Upper lobe of right lung (tissue), 1 donor: ENCODE measurements at regions not wholly inside any gene's neighbourhood (a gene's known extent, or its start where the extent isn't known, plus 50 kb on each side); places are given as distances from the start of the nearest gene placed in this dataset.

Source experiments
- ATAC-seq: fragments of 200-7000 bp; cut with Tn5 transposase; one replicate; pipeline ENCODE4 v1.9.1; 2020; ENCODE audit warnings: mild to moderate bottlenecking, moderate library complexity
- DNase-seq: peaks from one replicate; pipeline ENCODE4 v3.0.0-alpha.2; 2020
- H3K27ac ChIP-seq: fragments of 200-600 bp; one replicate; pipeline ENCODE4 v1.8.0; 2022
- H3K27me3 ChIP-seq: fragments of 200-600 bp; one replicate; pipeline ENCODE4 v1.8.0; 2022; ENCODE audit warnings: mild to moderate bottlenecking
- H3K36me3 ChIP-seq: fragments of 200-600 bp; one replicate; pipeline ENCODE4 v1.8.0; 2022
- H3K4me1 ChIP-seq: fragments of 200-600 bp; one replicate; pipeline ENCODE4 v1.8.0; 2022
- H3K4me3 ChIP-seq: fragments of 200-600 bp; one replicate; pipeline ENCODE4 v1.8.0; 2022; ENCODE audit warnings: mild to moderate bottlenecking
- H3K9me3 ChIP-seq: fragments of 200-600 bp; one replicate; pipeline ENCODE4 v1.8.0; 2022
- CTCF ChIP-seq: fragments of 200-600 bp; IDR thresholded peaks from one replicate; pipeline ENCODE4 v1.8.0; 2022; ENCODE audit warnings: antibody characterized with exemption
- intact Hi-C: fragments of 100-400 bp; cut with DNase I; formaldehyde crosslinking; loops from one replicate; pipeline ENCODE4 v1.11.0; 2022
- donor health status: DM: no; HTN: yes; CAD: no; lungs with severe emphysema.

DNA sequence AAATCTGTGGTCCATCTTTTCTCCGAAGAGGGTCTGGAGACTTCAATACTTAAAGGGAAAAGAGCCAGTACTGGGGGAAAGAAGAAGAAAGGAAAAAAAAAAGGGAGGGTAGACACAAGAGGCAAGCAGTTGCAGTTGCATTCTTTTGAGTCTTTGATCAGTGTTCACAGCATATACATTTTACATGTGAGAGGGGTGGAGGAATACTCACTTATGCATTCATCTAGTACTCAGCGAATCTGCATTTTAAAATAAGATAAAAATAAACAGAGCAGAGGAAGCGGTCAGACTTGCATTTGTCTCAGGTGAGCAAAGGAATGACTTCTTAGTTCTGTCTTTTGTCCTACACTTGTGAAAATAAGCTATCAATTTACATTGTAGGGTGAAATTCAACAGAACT lies 275.6 kb downstream of the SLC7A11 start:
- no peak for TF ChIP-seq CTCF
- DNase-seq (no peak), ATAC-seq (no peak)
- intact Hi-C loops: no loop called here
- Histone ChIP-seq H3K36me3 (no peaks in the 10 kb centered on the region), H3K9me3 (no peaks in the 10 kb centered on the region), H3K4me3 (no peak overlapping the region), H3K27ac (no peak overlapping the region), H3K27me3 (no peaks in the 10 kb centered on the region), H3K4me1 (peaks cover 4% of the 10 kb centered on the region)

- peak; percentile 86 for ATAC-seq
Measured at GRCh38 chr4:137961051-137961438, 281.1 kb downstream of the SLC7A11 start.

DNA sequence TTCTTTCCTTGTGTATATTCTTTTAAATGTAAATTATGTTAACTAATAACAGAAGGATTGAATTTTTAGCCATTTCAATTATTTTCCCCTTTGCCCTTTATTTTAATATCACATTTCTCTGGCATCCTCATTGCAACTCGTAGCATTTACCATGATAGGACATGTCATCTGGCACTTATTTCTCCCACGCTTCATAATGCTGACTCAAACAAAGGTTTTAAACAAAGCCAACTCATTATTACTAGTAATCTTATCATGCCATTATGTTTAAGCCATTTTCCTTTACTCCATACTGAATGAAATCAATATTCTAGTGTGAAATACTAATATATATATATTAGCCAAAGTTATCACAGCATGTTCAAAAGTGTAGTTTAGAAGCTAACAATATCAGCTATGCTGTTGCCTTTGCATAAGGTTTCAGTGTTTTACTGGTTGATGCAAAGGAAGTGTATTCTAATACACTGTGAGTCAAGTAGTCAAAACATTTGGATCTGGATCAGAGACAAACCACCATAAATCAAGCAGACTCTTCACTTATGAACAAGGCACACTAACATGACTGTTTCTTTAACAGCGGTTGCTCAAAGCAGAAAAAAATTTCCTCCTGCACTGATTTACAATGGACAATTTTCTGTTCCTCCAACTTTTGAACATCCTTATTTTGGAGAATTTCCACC lies 281.6 kb downstream of the SLC7A11 start:
- H3K27ac ChIP-seq: no peak overlapping the region
- ATAC-seq: no peak
- TF ChIP-seq CTCF: no peak

More at GRCh38 chr4:137961051-137961438, 281.1 kb downstream of the SLC7A11 start:
- no peak for TF ChIP-seq CTCF
- Histone ChIP-seq H3K9me3 (no peaks in the 10 kb centered on the region), H3K27ac (no peak overlapping the region), H3K4me3 (no peak overlapping the region), H3K36me3 (no peaks in the 10 kb centered on the region), H3K27me3 (no peaks in the 10 kb centered on the region), H3K4me1 (peaks cover 12% of the 10 kb centered on the region)
- intact Hi-C loops: no loop called here
- DNase-seq: no peak

GRCh38 chr4:137957806-137958205 lies 284.3 kb downstream of the SLC7A11 start:
- no peak for ATAC-seq
- Histone ChIP-seq H3K36me3 (no peaks in the 10 kb centered on the region), H3K27ac (no peak overlapping the region), H3K9me3 (no peaks in the 10 kb centered on the region), H3K4me3 (no peak overlapping the region), H3K27me3 (no peaks in the 10 kb centered on the region), H3K4me1 (peaks cover 12% of the 10 kb centered on the region)
- TF ChIP-seq CTCF: no peak
- intact Hi-C loops: no loop called here
- no peak for DNase-seq

More for the DNA sequence above, 281.6 kb downstream of the SLC7A11 start:
- intact Hi-C loops: no loop called here
- H3K27me3 ChIP-seq: no peaks in the 10 kb centered on the region
- H3K4me3 ChIP-seq: no peak overlapping the region
- no peak for DNase-seq
- no peaks in the 10 kb centered on the region for H3K36me3 ChIP-seq
- H3K4me1 ChIP-seq: peaks cover 12% of the 10 kb centered on the region
- no peaks in the 10 kb centered on the region for H3K9me3 ChIP-seq

DNA sequence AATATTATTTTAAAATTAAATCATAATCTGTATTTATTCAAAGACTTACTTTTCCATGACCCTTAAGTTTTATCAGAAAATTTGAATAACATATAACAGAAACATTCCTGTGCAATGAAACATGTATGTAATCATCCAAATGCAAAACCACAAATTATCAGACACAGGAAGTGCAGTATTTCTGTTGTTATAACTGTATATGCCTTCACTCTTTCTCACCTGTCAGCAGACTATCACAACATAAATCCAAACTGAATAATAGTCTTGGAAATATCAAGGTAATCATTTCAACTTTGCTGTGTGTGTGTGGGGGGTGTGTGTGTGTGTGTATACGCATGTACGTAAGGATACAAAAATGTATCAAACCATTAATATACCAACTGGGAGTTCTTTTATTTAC lies 285.9 kb downstream of the SLC7A11 start:
- ATAC-seq: no peak
- no peak overlapping the region for H3K4me3 ChIP-seq
- no peak for DNase-seq
- TF ChIP-seq CTCF: no peak
- no peaks in the 10 kb centered on the region for H3K27me3 ChIP-seq
- peaks cover 7% of the 10 kb centered on the region for H3K4me1 ChIP-seq
- no peaks in the 10 kb centered on the region for H3K36me3 ChIP-seq
- intact Hi-C loops: no loop called here
- H3K9me3 ChIP-seq: no peaks in the 10 kb centered on the region
- H3K27ac ChIP-seq: no peak overlapping the region

GRCh38 chr4:137955595-137955994 lies 286.6 kb downstream of the SLC7A11 start:
- intact Hi-C loops: no loop called here
- Histone ChIP-seq H3K27me3 (no peaks in the 10 kb centered on the region), H3K36me3 (no peaks in the 10 kb centered on the region), H3K4me3 (no peak overlapping the region), H3K27ac (no peak overlapping the region), H3K4me1 (peaks cover 3% of the 10 kb centered on the region), H3K9me3 (no peaks in the 10 kb centered on the region)
- ATAC-seq (no peak), DNase-seq (no peak)
- TF ChIP-seq CTCF: no peak
